ENCODE measurements at regions not wholly inside any gene's neighbourhood (a gene's known extent, or its start where the extent isn't known, plus 50 kb on each side); places are given as distances from the start of the nearest gene placed in this dataset.
A peak's percentile ranks its signal among the peaks of the same experiment; 100 is the strongest.

DNA sequence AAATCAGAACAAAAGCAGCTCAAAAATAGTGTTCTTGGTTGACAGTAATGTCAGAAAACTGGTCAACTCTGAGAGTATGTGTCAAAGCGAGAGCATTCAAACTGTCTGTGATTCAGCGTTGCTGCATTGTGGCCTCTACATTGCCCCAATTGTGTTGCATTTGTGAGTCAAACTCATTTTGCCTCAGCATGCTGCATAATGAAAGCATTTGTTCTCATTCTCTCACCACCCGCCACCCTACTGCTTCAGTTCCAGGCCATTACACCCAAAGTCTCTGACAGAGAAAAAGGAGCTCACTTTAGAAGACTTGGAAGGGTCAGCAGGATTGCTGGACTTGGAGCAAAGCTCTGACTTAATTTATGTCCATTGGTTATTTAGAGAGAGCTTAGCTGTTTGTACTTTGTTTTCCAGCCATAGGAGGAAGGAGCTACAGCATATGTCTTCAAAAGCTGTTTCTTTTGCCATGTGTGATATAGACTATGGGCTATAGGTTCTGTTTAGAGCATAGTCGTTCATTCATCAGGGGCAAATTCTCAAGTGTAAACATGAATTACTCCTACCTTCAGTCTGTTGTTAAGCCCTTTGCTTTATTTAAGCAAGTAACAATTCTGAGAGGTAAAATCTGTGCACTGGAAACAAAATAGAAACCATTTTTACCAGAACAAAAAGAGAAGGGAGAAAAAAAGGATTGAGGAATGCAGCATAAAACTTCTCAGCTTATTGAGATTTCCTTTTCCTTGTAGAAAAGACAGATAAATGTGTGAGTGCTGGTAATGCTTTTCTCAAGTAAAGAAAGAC lies 153.4 kb upstream of the ANK2 start:
- DNase-seq, result no peak

DNA sequence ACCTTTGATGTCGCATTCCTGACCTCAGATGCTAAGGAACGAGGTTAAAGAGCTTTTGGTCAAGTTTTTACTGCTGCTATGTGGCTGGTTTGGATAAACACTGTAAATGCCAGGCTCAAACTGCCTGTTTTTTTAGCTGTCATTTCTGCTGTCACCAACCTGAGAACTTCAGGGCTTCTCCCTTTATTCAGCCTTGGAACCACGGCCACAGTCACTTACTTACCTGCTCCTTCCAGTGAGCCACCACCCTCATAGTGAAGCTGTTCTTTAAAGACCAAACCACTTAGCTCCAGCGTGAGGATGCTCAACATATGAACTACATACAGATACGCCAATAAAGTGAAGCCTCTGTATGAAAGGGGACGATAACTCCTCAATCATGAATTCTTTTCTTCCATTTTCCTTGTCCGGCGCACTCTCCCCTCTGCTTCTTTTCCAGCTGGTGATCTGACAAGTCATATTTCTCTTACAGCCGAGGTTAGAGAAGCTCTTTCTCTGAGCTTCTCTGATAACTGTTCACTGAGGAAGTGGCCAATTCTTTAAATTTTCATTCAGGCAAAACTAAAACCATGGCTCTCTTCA lies 152.8 kb upstream of the ANK2 start:
- DNase-seq, result no peak

DNA sequence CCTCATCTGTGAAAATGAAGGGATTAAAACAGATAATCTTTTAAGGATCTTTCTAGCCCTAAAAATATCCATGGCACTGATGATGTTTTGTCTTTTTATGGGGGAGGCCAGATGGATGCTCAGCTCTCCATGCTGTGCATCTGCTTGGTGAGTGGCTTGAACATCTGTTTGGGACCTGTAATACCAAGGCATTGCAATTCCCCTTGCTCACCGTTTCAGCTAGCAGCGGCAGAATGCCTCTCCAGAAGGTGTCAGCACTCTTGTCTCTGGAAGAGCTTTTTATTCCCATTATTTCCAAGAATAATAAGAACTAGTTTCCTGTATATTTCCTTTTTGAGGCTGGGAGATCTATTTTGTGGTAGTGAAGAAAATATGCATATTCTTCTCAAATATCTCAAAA lies 151.9 kb upstream of the ANK2 start:
- no peak for DNase-seq

DNA sequence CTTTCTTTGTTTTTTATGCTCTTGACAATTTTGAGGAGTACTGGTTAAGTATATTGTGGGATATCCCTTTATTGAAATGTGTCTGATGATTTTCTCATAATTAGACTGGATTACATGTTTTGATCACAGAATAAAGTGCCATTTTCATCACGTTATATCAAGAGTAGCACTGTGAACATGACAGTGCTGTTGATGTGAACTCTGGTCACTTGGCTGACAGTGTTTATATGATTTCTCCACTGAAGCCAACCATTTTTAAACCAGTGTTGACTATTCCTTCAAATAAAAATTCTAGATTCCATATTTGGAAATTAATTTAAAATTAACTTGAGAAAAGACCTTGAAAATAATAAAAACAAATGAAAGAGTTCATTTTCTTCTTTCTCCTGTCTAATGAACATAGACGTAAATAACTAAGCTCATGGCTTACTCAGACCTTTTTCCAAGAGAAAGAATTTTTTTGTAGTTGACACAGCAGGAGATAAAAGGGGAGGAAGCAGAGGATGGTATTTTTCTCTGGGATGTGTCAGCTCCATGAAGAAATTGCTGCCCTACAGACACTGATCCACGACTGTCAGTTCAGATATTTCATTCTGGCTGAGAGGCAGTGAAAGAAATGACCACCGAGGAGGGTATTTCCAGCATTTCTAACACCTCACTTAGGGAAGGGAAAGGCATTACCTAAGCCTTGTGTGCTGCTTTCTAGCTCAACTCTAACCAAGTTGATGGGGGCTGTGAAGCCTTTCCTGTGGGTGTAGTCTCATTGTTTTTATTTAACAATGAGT lies 150.9 kb upstream of the ANK2 start:
- DNase-seq, result no peak

DNA sequence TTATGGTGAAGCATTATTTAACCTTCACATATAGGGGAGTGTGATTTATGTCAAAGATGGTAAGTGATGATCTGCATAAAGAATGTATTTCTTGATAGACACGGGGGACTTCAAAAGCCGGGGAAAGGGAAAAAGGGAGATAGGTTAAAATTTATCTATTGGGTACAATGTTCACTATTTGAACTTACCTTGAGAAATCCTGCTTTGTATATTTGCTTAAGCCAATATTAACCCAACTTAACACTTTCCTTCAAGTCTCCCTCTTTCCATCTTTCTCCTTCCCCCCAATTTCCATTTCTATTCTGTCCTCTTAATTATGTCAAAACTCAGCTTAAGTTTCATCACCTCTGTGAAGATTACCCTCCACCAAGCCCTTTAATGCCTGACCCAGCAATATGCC lies 149.0 kb upstream of the ANK2 start:
- no peak for DNase-seq

DNA sequence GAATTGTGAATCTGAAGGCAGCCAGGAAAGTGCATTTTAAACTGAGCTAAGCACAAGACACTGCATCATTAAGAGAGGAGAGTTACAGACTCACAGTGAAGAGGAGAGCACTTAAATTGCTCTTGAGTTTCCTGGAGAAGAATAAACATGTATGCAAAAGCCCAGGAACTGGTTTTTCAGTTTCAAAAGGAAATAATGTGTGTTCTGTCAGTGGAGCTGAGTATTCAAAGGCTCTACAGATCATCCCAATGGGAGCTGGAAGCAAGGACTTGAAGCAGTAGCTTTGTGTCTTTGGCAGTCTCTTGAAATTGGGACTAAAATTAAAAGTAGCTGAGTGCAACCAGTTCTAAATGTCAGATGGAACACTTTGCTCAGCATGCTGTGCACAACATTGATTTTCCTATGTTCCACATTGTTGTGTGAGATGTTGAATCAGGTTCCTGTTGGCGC lies 147.5 kb upstream of the ANK2 start:
- no peak for DNase-seq

DNA sequence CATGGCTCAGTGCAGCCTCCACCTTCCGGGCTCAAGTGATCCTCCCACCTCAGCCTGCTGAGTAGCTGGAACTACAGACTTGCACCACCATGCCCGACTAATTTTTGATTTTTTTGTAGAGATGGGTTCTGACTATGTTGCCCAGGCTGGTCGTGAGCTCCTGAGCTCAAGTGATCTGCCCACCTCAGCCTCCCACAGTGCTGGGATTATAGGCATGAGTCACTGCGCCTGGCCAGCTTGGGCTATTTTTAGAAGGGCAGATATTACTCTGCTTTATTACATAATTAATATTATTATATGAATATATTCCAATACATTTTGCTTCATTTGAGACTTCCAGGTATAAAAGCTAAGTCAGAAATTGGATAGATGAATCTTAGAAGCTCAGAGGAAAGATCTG lies 143.7 kb upstream of the ANK2 start:
- no peak for DNase-seq

DNA sequence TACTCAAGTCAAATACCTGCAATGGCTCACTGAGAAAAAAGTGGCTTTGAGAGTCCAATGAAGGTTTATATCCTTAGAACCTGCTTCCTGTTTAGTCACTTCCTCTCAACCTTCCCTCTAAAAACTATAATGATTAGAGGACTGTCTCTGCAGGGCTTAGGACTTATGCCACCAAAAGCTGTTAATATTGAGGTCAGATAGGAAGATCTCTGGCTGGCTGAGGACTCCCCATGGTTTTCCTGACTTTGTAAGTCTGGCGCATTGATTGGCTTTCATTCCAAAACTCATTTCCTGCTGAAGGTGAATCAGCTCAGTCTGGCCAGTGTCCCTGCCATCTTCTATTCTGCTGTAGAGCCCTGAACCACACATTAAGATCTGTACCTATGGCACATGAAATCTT lies 140.9 kb upstream of the ANK2 start:
- no peak for DNase-seq

DNA sequence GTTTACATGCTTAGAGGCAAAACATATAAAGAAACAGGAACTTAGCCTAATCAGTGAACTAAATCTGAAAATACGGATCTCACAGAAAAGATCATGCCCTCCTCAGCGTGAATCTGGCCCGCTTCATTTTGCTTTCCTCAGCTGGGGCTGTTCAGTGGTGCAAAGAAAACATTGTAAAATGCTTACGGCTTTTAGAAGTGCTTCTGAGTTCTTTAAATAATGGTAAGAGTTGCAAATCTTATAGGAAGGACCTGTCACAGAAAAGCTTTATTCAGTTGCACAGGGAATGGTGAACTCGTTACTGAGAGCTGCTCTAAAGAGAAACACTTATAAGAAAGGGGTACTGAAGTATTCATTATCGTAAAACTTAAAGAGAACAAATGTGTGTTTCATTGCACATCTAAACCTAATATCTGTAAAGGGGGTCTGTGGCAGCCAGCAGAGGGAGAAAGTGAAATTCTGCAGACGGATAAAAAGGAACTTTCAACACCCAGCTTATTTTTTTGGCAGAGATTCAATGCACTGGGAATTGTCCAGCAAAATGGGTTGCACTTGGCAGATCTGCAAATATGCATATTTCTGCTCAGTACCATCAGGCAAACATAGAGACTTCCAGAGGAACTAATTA lies 139.2 kb upstream of the ANK2 start:
- no peak for DNase-seq

DNA sequence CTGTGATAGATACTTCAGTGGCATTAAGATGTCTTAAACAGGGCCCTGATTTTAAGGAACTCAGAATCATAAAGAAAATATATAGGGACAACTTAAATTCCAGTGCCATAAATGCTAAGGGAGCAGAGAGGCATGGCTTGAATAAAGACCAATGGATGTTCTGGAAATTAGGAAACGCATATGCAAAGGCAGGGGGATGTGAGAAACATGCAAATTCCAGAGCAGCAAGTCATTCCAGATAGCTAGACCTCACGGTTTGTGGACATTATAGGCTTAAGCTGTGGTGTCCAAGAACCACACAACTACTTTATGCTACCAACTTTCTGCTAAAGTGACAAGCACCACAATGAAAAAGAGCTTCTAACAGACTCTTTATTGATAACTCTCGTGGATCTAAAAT lies 132.6 kb upstream of the ANK2 start:
- DNase-seq, result no peak

DNA sequence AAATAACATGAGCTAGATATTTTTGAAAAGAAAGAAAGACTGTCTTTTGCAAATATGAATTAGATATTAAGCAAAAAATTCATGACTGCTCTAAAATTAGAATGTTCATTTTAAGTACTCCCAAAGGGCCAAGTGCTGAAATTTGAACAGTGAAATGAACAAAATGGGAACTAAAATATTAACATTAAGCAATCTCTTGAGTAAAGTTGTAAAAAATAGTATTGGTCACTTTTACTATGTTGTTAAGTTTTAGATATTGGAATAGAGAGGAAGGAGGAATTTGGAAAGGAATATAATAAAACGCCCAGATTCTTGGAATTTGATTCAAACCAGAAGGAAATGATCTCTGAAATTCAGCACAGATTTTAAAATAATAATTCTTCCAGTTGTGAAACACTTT lies 125.9 kb upstream of the ANK2 start:
- DNase-seq, result no peak

DNA sequence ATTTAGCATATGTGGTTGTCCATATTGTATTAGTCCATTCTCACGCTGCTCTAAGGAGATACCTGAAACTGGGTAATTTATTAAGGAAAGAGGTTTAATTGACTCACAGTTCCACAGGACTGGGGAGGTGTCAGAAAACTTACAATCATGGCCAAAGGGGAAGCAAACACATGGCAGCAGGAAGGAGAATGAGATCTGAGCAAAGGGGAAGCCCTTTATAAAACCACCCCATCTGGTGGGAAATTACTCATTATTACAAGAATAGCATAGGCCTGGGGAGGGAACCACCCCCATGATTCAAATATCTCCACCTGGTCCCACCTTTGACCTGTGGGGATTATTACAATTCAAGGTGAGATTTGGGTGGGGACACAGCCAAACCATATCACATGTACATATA lies 122.6 kb upstream of the ANK2 start:
- DNase-seq, result no peak

DNA sequence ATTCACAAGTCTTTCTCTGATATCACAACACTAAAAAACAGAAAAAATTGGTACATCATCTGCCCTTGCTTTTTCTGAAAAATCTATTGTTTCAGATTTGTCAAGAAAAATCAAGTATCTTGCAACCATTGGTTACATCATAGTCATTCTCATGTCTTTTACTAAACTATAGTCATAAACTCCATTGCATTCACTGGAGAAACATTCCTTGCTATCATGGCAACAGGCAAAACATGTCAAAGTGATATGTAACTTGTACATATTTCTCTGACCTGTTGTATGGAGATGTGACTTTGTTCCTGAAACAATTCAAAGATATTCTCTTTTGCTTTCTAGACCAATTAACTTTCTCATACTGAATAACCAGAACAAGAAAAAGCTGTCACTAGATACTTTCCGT lies 121.9 kb upstream of the ANK2 start:
- no peak for DNase-seq

DNA sequence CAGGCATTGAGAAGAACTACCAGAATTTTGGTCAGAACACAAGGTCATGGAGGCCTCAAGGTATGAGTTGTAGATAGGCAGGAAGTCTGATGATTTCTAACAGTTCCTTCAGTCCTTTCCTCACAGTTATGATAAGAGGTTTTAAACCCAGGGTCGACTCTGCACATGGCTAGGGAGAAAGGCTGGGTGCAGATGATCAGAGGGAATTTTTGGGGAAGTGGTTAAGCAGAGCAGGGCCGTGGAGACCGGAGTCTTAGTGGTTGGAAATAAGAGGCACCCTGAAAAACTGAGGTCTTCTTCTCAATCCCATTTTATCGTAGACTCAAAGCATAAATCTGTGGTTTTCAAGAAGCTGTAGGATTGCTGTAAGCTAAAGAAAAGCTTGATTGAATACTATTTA lies 118.5 kb upstream of the ANK2 start:
- DNase-seq, result no peak

DNA sequence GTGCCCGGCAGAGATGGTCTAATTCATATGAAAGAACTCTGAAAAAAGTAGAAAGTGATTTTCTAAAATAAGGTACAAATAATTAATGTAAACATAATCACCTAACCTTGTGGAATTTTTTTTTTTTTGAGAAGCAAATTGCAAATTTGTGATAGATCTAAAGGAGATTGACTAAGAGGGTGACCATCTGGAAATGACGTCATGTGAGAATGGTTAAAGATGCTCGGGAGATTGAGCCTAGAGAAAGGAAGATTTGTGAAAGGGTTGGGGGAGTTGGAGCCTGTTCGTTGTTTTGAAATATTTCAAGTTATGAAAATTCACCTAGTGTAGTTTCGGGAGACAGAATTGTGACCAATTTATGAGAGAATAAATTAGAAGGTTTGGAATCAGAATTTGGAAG lies 115.7 kb upstream of the ANK2 start:
- DNase-seq, result no peak

DNA sequence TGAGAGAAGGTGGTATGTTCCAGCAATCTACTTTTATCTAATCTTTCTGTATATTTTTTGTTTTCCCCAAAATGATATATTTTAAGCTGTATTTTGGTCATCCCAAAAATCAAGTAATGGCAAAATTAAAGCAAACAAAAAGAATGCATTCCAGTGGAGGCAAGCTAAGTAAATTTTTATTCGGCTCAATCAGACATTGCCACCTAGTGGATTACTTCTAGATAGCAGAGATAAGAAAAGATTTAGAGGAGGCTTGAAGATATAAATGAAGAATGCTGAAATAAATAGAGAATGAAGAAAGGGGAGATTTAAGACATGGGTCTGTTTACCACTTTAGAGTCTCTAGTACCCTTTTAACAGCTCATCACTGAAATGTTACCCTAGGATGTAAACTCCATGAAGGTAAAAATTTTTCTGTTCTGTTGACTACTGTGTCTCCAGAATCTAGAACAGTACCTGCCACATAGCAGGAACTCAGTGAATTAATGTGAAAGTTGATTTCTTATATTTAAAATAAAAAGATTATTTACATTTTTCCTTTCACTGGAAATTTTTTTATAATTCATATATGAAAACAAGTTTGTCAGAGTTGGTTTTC lies 110.9 kb upstream of the ANK2 start:
- DNase-seq, result peak in 1 of 5 experiments; percentile 14

DNA sequence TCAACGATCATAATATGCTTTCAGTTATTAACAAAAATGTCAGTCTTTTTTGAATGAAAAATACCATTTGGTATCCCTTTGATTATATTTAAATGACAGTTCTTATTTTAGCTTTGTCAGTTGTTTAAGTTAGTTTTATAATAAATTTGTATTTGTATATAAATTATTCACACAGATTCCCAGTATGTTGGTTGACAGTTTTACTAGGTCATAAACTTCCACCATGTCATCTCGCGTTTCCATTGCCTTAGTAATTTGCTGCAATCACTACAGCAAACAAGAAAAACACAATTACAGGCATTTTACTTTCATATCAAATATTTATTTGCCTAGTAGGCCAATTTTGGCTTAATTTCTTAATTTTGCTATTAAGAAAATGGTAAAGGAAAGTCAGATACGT lies 109.6 kb upstream of the ANK2 start:
- no peak for DNase-seq

DNA sequence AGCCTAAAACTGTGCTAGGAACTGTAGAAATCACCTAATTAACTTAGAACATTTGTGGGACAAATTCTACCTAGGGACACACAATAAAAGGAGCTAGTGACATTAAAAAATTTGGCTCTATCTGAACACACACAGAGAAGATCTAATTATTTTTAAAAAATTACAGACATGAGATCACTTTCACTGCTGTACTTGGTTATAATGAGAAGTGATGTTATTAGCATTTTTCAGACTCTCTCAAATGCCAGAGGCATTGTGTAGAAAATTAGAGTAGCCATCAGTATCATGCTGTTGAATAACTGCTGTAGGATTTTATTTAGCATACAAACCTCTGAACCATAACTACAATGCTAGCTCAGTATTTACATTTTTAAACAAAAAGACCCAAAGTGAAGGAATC lies 109.1 kb upstream of the ANK2 start:
- no peak for DNase-seq

DNA sequence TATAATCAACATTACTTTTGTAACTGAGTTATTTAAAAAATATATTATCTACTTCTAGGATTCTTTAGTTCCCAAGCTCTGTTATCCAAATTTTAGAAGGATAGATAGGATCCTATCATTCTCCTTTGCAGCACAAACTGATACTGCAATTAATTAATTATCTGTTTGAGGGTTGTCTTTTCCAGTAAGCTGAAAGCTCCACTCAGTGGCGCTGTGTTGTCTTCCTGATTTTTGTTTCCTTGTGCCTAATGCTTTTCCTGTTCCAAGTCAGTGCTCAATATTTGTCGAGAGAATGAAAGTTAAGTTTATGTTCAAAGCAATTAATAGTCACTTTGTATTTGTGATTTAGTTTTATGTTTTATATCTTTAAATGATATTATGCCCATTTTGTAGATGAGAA lies 107.4 kb upstream of the ANK2 start:
- no peak for DNase-seq

DNA sequence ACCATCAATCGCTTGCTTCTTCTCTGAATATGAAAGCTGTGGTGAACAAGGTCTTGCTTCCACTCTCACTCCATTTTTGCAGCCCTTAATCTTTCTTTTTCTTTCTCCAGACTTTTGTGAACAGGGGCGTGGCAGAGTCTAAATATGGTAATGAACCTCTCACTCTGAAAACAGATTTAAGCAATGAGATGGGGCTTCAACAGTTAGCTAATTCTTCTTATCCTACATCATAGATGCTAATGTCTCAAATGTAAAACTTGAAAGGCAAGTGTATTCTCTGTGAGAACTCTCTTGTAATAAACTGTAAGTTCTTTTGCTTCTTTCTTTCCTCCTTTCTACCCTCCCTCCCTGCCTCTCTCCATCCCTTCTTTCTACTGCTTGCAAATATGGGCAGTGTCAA lies 106.5 kb upstream of the ANK2 start:
- no peak for DNase-seq

DNA sequence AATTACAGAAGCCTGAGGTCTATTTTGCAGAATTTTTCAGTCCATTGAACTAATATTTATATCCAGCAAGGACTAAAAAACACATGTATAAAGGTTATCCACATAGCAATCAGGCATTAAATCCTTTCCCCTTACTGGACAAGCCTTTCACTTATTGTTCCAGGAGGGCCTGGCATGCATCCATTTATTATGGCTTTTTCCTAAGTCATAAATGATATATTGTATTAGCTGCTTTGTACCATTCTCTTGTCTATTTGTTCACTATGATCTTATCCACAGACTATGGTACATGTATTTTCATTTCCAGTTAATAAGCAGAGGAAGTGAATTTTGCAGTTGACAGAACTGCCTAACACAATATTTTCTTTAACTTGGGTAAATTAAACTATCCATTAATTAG lies 105.4 kb upstream of the ANK2 start:
- no peak for DNase-seq

DNA sequence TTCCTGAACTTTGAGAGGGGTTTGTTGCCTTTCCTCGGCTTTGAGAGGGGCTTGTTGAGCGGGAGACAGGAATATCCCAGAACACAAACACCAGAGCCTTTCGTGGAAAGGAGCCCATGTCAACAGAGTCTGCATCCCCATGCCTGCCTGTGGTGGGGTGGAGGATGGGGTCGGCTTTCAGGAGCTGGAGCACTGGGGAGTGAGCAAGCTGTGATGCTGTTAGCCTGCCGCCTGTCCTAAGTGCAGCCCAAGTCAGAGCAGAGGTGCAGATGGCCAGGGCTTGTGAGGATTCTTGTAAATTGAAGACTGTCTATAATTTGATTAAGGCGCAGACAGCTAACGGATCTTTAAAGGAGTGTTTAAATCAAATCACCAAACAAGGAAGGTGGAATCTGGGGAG lies 103.3 kb upstream of the ANK2 start:
- DNase-seq, result no peak

DNA sequence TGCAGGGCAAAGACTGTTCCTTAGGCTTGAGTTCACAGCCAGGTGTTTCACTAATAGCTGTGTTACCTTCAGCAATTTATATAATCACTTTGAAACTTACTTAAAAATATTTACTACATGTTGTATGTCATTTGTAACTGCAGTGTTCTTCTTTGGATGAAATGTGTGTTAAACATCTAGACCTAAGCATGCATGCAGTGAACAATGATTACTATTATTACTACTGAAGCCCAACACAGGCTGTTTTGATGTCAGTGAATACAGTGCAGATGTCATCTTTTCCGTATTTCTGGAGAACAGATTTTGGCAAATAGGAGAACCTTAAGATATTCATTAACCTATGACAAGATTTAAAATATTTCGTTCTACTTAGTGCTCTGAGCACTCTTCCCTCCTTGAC lies 101.8 kb upstream of the ANK2 start:
- no peak for DNase-seq

All from T-helper 2 cell (primary cell).